ENCODE measurements at regions not wholly inside any gene's neighbourhood (a gene's known extent, or its start where the extent isn't known, plus 50 kb on each side); places are given as distances from the start of the nearest gene placed in this dataset.

DNA sequence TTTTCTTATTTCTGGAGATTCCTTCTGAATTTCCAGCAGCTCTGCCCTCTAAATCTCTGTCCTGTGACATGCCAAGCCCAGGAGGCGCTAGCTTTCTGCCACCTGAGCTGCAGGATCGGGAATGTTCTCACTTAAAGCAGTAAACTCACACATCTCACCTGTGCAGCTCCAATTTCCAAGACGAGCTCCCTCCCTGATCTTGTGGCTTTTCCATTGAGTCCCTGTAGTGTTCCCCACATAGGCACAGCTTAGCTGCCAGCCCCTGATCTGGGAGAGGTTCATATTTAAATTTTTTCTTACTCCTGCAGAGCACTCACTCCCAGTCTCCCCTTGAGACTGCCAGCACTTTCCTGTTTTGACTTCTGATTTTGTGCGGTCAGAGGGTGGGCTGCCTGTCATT is 479.3 kb downstream of the GLRX3 start:
- Histone ChIP-seq H3K56ac (ENCODE audit: extremely low read depth, insufficient read depth, low read length) (no peak overlapping the region), H3K4me1 (ENCODE audit: control insufficient read depth, insufficient read depth, low read length) (no peaks in the 10 kb centered on the region), H3K79me1 (ENCODE audit: low read depth in 1 of 2, low read length in 2 of 2) (no peaks in the 10 kb centered on the region), H4K5ac (ENCODE audit: low read depth, low read length) (no peak overlapping the region), H2AK5ac (ENCODE audit: low read depth, low read length) (no peak overlapping the region), H2BK120ac (ENCODE audit: low read depth, low read length) (no peak overlapping the region), H3K4me2 (ENCODE audit: low read depth, low read length) (no peak overlapping the region), H3K27me3 (ENCODE audit: control insufficient read depth, insufficient read depth, low read length) (no peaks in the 10 kb centered on the region), H3K4me3 (ENCODE audit: insufficient read depth, low read depth, low read length) (no peak overlapping the region), H3K18ac (ENCODE audit: low read depth, low read length) (no peak overlapping the region), H2BK5ac (ENCODE audit: low read depth, low read length, poor library complexity, severe bottlenecking) (no peak overlapping the region), H2BK20ac (ENCODE audit: low read depth, low read length) (no peak overlapping the region), H3K9me1 (ENCODE audit: insufficient read depth, low read length) (no peaks in the 10 kb centered on the region), H3K14ac (replicated peaks; ENCODE audit: low read depth, low read length) (no peak overlapping the region), H2BK15ac (ENCODE audit: low read depth, low read length) (no peak overlapping the region), H3K9ac (ENCODE audit: low read depth, low read length) (no peak overlapping the region), H4K8ac (ENCODE audit: low read depth in 2 of 2, low read length in 2 of 2) (no peak overlapping the region), H4K91ac (ENCODE audit: insufficient read depth, low read depth, low read length) (no peak overlapping the region), H3K27ac (ENCODE audit: insufficient read depth, low read length) (no peak overlapping the region), H3K36me3 (ENCODE audit: control insufficient read depth, insufficient read depth, low read length) (no peaks in the 10 kb centered on the region), H3K9me3 (ENCODE audit: control insufficient read depth, insufficient read depth, low read length) (peaks cover 12% of the 10 kb centered on the region), H4K20me1 (ENCODE audit: insufficient read depth, low read length) (no peaks in the 10 kb centered on the region), H2AFZ (replicated peaks; ENCODE audit: low read length, poor library complexity) (no peak overlapping the region), H3K4ac (ENCODE audit: low read depth, low read length) (no peak overlapping the region), H2AK9ac (replicated peaks; ENCODE audit: low read depth, low read length, poor library complexity) (no peak overlapping the region), H3K23ac (ENCODE audit: low read depth, low read length) (no peak overlapping the region)
- no TSS peak for BruUV-seq (replicated peaks)
- dilution Hi-C loops (cut with HindIII; ENCODE audit: low sequenced_read_pairs, unreplicated experiment) (no loop called here), in situ Hi-C loops (cut with MboI; ENCODE audit: low sequenced_read_pairs) (no loop called here), intact Hi-C loops (cut with micrococcal nuclease) (no loop called here)
- ChIA-PET POLR2A (ENCODE audit: unreplicated experiment) (no interaction called here), CTCF (no interaction called here)
- ATAC-seq (ENCODE audit: low read depth): no peak
- no peak for DNase-seq
- no peak for TF ChIP-seq FOS (IDR thresholded peaks at IDR 0.05; ENCODE audit: low read depth, low read length)
- no peak for TF ChIP-seq MAZ (IDR thresholded peaks at IDR 0.05; ENCODE audit: borderline replicate concordance, low read depth, low read length)
- TF ChIP-seq RAD21 (IDR thresholded peaks at IDR 0.05; ENCODE audit: low read length): no peak
- TF ChIP-seq CEBPB (IDR thresholded peaks at IDR 0.05; ENCODE audit: low read depth, low read length): no peak
- TF ChIP-seq, protein P1, sequence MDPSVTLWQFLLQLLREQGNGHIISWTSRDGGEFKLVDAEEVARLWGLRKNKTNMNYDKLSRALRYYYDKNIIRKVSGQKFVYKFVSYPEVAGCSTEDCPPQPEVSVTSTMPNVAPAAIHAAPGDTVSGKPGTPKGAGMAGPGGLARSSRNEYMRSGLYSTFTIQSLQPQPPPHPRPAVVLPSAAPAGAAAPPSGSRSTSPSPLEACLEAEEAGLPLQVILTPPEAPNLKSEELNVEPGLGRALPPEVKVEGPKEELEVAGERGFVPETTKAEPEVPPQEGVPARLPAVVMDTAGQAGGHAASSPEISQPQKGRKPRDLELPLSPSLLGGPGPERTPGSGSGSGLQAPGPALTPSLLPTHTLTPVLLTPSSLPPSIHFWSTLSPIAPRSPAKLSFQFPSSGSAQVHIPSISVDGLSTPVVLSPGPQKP (IDR thresholded peaks at IDR 0.05; ENCODE audit: borderline replicate concordance, low read depth, low read length): no peak
- TF ChIP-seq NFE2L2 (IDR thresholded peaks at IDR 0.05; ENCODE audit: low read depth, low read length): no peak
- no peak for TF ChIP-seq MAFK (IDR thresholded peaks at IDR 0.05; ENCODE audit: low read depth, low read length)
- no peak for TF ChIP-seq RFX5 (IDR thresholded peaks at IDR 0.05; ENCODE audit: low read depth, low read length)
- TF ChIP-seq RCOR1 (IDR thresholded peaks at IDR 0.05; ENCODE audit: insufficient replicate concordance, low read length): no peak
- TF ChIP-seq POLR2A (IDR thresholded peaks at IDR 0.05; ENCODE audit: low read depth, low read length): no peak
- no peak for TF ChIP-seq CHD1 (IDR thresholded peaks at IDR 0.05; ENCODE audit: low read depth, low read length)
- no peak for TF ChIP-seq MXI1 (IDR thresholded peaks at IDR 0.05; ENCODE audit: borderline replicate concordance, low read depth, low read length)
- TF ChIP-seq SMC3 (IDR thresholded peaks at IDR 0.05; ENCODE audit: low read depth, low read length): no peak
- TF ChIP-seq, protein P2, sequence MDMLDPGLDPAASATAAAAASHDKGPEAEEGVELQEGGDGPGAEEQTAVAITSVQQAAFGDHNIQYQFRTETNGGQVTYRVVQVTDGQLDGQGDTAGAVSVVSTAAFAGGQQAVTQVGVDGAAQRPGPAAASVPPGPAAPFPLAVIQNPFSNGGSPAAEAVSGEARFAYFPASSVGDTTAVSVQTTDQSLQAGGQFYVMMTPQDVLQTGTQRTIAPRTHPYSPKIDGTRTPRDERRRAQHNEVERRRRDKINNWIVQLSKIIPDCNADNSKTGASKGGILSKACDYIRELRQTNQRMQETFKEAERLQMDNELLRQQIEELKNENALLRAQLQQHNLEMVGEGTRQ (IDR thresholded peaks at IDR 0.05; ENCODE audit: low read depth, low read length): no peak
- no peak for TF ChIP-seq BHLHE40 (IDR thresholded peaks at IDR 0.05; ENCODE audit: low read depth, low read length)
- TF ChIP-seq, protein P3, sequence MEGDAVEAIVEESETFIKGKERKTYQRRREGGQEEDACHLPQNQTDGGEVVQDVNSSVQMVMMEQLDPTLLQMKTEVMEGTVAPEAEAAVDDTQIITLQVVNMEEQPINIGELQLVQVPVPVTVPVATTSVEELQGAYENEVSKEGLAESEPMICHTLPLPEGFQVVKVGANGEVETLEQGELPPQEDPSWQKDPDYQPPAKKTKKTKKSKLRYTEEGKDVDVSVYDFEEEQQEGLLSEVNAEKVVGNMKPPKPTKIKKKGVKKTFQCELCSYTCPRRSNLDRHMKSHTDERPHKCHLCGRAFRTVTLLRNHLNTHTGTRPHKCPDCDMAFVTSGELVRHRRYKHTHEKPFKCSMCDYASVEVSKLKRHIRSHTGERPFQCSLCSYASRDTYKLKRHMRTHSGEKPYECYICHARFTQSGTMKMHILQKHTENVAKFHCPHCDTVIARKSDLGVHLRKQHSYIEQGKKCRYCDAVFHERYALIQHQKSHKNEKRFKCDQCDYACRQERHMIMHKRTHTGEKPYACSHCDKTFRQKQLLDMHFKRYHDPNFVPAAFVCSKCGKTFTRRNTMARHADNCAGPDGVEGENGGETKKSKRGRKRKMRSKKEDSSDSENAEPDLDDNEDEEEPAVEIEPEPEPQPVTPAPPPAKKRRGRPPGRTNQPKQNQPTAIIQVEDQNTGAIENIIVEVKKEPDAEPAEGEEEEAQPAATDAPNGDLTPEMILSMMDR (conservative IDR thresholded peaks at IDR 0.05; ENCODE audit: low read depth, low read length): no peak
- WGBS, 2 experiments (ENCODE audit: extremely low coverage in 2 of 2, insufficient read length in 1 of 2): no CpG with 5 or more reads among the region's 4 CpGs
